Endodermal cell (in vitro differentiated cells): ENCODE measurements at regions not wholly inside any gene's neighbourhood (a gene's known extent, or its start where the extent isn't known, plus 50 kb on each side); places are given as distances from the start of the nearest gene placed in this dataset.
A peak's percentile ranks its signal among the peaks of the same experiment; 100 is the strongest.
"Not testable (repeated sequence)": the region's sequence is repeated elsewhere in the genome, so short reads cannot be mapped to it uniquely, and the experiment has no call there.

ENCODE experiments used
- DNase-seq: peaks from one replicate; pipeline ENCODE4 v3.0.0-alpha.2; 2017
- H3K27ac ChIP-seq: 2 replicates; pipeline ENCODE4 v1.5.1; 2013; ENCODE audit warnings: mild to moderate bottlenecking, low read depth, low read length, moderate library complexity
- H3K27me3 ChIP-seq: 2 replicates; pipeline ENCODE4 v1.6.1; 2013; ENCODE audit warnings: mild to moderate bottlenecking, low read length, moderate library complexity; ENCODE audit not compliant: insufficient read depth, control insufficient read depth, poor library complexity, severe bottlenecking
- H3K36me3 ChIP-seq: 2 replicates; pipeline ENCODE4 v1.7.0; 2013; ENCODE audit warnings: mild to moderate bottlenecking, low read length, moderate library complexity; ENCODE audit not compliant: control insufficient read depth, insufficient read depth
- H3K4me1 ChIP-seq: one replicate; pipeline ENCODE4 v1.7.0; 2013; ENCODE audit warnings: low read length; ENCODE audit not compliant: control insufficient read depth, insufficient read depth
- H3K4me3 ChIP-seq: 2 replicates; pipeline ENCODE4 v1.5.1; 2013; ENCODE audit warnings: mild to moderate bottlenecking, low read length, moderate library complexity
- H3K9ac ChIP-seq: 2 replicates; pipeline ENCODE4 v1.6.1; 2013; ENCODE audit warnings: mild to moderate bottlenecking, low read length, moderate library complexity; ENCODE audit not compliant: poor library complexity, severe bottlenecking; ENCODE audit errors: extremely low read depth
- H3K9me3 ChIP-seq: 2 replicates; pipeline ENCODE4 v1.6.1; 2013; ENCODE audit warnings: mild to moderate bottlenecking, low read length, moderate library complexity; ENCODE audit not compliant: control insufficient read depth
- H3K27ac Mint-ChIP-seq: 2 replicates; pipeline ENCODE4 v1.8.0; 2020; ENCODE audit warnings: mixed read lengths
- H3K27me3 Mint-ChIP-seq: 2 replicates; pipeline ENCODE4 v1.8.0; 2021; ENCODE audit warnings: mild to moderate bottlenecking, mixed read lengths; ENCODE audit not compliant: insufficient read depth
- H3K36me3 Mint-ChIP-seq: 2 replicates; pipeline ENCODE4 v1.8.0; 2020; ENCODE audit warnings: low read depth, mixed read lengths
- H3K4me1 Mint-ChIP-seq: 2 replicates; pipeline ENCODE4 v1.8.0; 2020; ENCODE audit warnings: mixed read lengths
- H3K4me3 Mint-ChIP-seq: 2 replicates; pipeline ENCODE4 v1.8.0; 2020; ENCODE audit warnings: mild to moderate bottlenecking, moderate library complexity, mixed read lengths
- H3K9me3 Mint-ChIP-seq: 2 replicates; pipeline ENCODE4 v1.8.0; 2020; ENCODE audit warnings: mild to moderate bottlenecking, mixed read lengths
- CTCF ChIP-seq: fragments of 200-600 bp; sonication (generic); conservative IDR thresholded peaks from 2 replicates; pipeline ENCODE4 v1.5.0; 2021; ENCODE audit warnings: antibody characterized with exemption, mild to moderate bottlenecking
- WGBS, 2 experiments: methylation state at CpG; one replicate each; pipeline versions ENCODE4 v1.1.5 to v1.1.7; 2013; ENCODE audit warnings: missing lambda C conversion rate in 2 of 2, mixed read lengths in 1 of 2; ENCODE audit not compliant: insufficient coverage in 1 of 2, insufficient read length in 1 of 2; 5-methylcytosine and 5-hydroxymethylcytosine counted together

GRCh38 chr3:178206521-178206920 is 329.7 kb upstream of the KCNMB2 start:
- H3K4me1 ChIP-seq, result peaks cover 21% of the 10 kb centered on the region
- no peak overlapping the region for H3K27ac Mint-ChIP-seq
- DNase-seq, result no peak
- peak overlapping the region; percentile 61 for H3K4me3 ChIP-seq
- H3K27ac ChIP-seq, result peak overlapping the region; percentile 8
- peaks cover 51% of the 10 kb centered on the region for H3K4me1 Mint-ChIP-seq
- 48 to 70% methylated on average over 3 of the region's 3 CpGs for WGBS, 2 experiments
- H3K36me3 ChIP-seq, result peaks cover 4% of the 10 kb centered on the region
- H3K9ac ChIP-seq, result peak overlapping the region; percentile 39
- no peak overlapping the region for H3K4me3 Mint-ChIP-seq
- H3K27me3 ChIP-seq, result no peaks in the 10 kb centered on the region
- H3K27me3 Mint-ChIP-seq, result no peaks in the 10 kb centered on the region
- H3K36me3 Mint-ChIP-seq, result no peaks in the 10 kb centered on the region
- TF ChIP-seq CTCF, result no peak
- H3K9me3 Mint-ChIP-seq, result no peaks in the 10 kb centered on the region
- H3K9me3 ChIP-seq, result no peaks in the 10 kb centered on the region

DNA sequence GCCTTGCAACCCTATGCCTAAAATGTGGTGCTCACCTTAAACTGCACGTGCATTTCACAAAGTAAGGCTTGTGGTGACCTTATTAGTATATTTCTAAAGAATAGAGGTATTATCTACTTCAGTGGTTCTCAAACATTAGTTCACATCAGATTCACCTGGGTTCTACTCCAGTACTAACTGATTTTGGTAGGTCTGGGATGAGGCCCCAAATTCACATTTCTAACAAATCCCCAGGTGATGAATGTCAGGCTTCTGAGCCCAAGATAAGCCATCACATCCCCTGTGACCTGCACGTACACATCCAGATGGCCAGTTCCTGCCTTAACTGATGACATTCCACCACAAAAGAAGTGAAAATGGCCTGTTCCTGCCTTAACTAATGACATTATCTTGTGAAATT is 329.1 kb upstream of the KCNMB2 start:
- Histone ChIP-seq H3K4me3 (peak overlapping the region; percentile 41), H3K4me1 (peaks cover 21% of the 10 kb centered on the region), H3K9ac (peak overlapping the region; percentile 39)
- DNase-seq, result peak; percentile 64
- not testable (repeated sequence) for H3K9me3 Mint-ChIP-seq, H3K27me3 Mint-ChIP-seq, H3K36me3 Mint-ChIP-seq, H3K27me3 ChIP-seq, H3K9me3 ChIP-seq, H3K27ac ChIP-seq, H3K36me3 ChIP-seq
- 44 to 71% methylated on average over 1 to 2 of the region's 2 CpGs for WGBS, 2 experiments
- Mint-ChIP-seq H3K4me3 (peak overlapping the region; percentile 24), H3K27ac (peak overlapping the region; percentile 86), H3K4me1 (peaks cover 51% of the 10 kb centered on the region)

- Mint-ChIP-seq H3K4me1 (peaks cover 51% of the 10 kb centered on the region), H3K27ac (peak overlapping the region; percentile 86), H3K4me3 (peak overlapping the region; percentile 24)
- H3K27ac ChIP-seq, H3K27me3 ChIP-seq, H3K27me3 Mint-ChIP-seq, H3K36me3 Mint-ChIP-seq, H3K9me3 Mint-ChIP-seq, H3K36me3 ChIP-seq, H3K4me3 ChIP-seq, H3K9me3 ChIP-seq: not testable (repeated sequence)
- DNase-seq, result peak; percentile 64
- Histone ChIP-seq H3K9ac (peak overlapping the region; percentile 47), H3K4me1 (peaks cover 21% of the 10 kb centered on the region)
- WGBS, 2 experiments, result 66 to 71% methylated on average over 6 to 9 of the region's 9 CpGs
Measured at GRCh38 chr3:178207627-178208026, 328.6 kb upstream of the KCNMB2 start.

DNA sequence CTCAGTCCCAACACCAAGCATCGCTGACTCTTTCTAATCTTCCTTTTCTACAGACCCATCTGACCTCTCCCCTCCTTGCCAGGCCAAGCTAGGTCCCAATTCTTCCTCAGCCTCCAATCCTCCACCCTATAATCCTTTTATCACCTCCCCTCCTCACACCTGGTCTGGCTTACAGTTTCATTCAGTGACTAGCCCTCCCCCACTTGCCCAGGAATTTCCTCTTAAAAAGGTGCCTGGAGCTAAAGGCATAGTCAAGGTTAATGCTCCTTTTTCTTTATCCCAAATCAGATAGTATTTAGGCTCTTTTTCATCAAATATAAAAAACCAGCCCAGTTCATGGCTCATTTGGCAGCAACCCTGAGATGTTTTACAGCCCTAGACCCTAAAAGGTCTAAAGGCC is 327.1 kb upstream of the KCNMB2 start:
- H3K36me3 ChIP-seq, H3K9me3 ChIP-seq, H3K4me3 ChIP-seq, H3K9me3 Mint-ChIP-seq, H3K27me3 ChIP-seq, H3K36me3 Mint-ChIP-seq, H3K27me3 Mint-ChIP-seq, H3K27ac ChIP-seq, H3K9ac ChIP-seq: not testable (repeated sequence)
- H3K4me3 Mint-ChIP-seq, result peak overlapping the region; percentile 10
- peaks cover 21% of the 10 kb centered on the region for H3K4me1 ChIP-seq
- H3K4me1 Mint-ChIP-seq, result peaks cover 42% of the 10 kb centered on the region
- peak overlapping the region; percentile 43 for H3K27ac Mint-ChIP-seq
- DNase-seq, result peak; percentile 80
- WGBS, 2 experiments, result 39% methylated on average over 1 of the region's 1 CpG; no CpG with 5 or more reads in 1 of the 2 experiments

GRCh38 chr3:178209618-178210017 is 326.6 kb upstream of the KCNMB2 start:
- peak; percentile 48 for DNase-seq
- Mint-ChIP-seq H3K27ac (peak overlapping the region; percentile 43), H3K4me3 (peak overlapping the region; percentile 10), H3K4me1 (peaks cover 42% of the 10 kb centered on the region)
- not testable (repeated sequence) for H3K27ac ChIP-seq, H3K36me3 ChIP-seq, H3K27me3 ChIP-seq, H3K4me3 ChIP-seq, H3K27me3 Mint-ChIP-seq, H3K9me3 Mint-ChIP-seq, H3K9ac ChIP-seq, H3K9me3 ChIP-seq, H3K36me3 Mint-ChIP-seq
- 91 to 100% methylated on average over 2 of the region's 2 CpGs for WGBS, 2 experiments
- peaks cover 21% of the 10 kb centered on the region for H3K4me1 ChIP-seq

- H3K4me3 Mint-ChIP-seq, DNase-seq, H3K27ac Mint-ChIP-seq, H3K4me3 ChIP-seq, H3K36me3 Mint-ChIP-seq, H3K9me3 Mint-ChIP-seq, H3K9me3 ChIP-seq, H3K9ac ChIP-seq, H3K27me3 ChIP-seq, H3K27me3 Mint-ChIP-seq, H3K36me3 ChIP-seq, H3K27ac ChIP-seq: not testable (repeated sequence)
- H3K4me1 ChIP-seq, result peaks cover 11% of the 10 kb centered on the region
- 90% methylated on average over 1 of the region's 1 CpG; no CpG with 5 or more reads in 1 of the 2 experiments for WGBS, 2 experiments
- H3K4me1 Mint-ChIP-seq, result peaks cover 32% of the 10 kb centered on the region
Measured at GRCh38 chr3:178211086-178211485, 325.1 kb upstream of the KCNMB2 start.
